ENCODE measurements at regions not wholly inside any gene's neighbourhood (a gene's known extent, or its start where the extent isn't known, plus 50 kb on each side); places are given as distances from the start of the nearest gene placed in this dataset.
"Not testable (repeated sequence)": the region's sequence is repeated elsewhere in the genome, so short reads cannot be mapped to it uniquely, and the experiment has no call there.

- DNase-seq: peak; percentile 13
These were observed 256.8 kb upstream of the RPS23 start for GRCh38 chr5:82534986-82535385.

- DNase-seq: not testable (repeated sequence)
These were observed 253.9 kb upstream of the RPS23 start for GRCh38 chr5:82532075-82532474.

- DNase-seq: no peak
These were observed 248.4 kb upstream of the RPS23 start for GRCh38 chr5:82526540-82526939.

GRCh38 chr5:82525626-82526025, 247.5 kb upstream of the RPS23 start:
- DNase-seq: no peak

GRCh38 chr5:82523633-82524032, 245.5 kb upstream of the RPS23 start:
- no peak for DNase-seq

- no peak for DNase-seq
These were observed 244.7 kb upstream of the RPS23 start for GRCh38 chr5:82522897-82523296.

- DNase-seq: no peak
These were observed 243.4 kb upstream of the RPS23 start for GRCh38 chr5:82521431-82522051.

- DNase-seq: no peak
These were observed 241.4 kb upstream of the RPS23 start for GRCh38 chr5:82519558-82519957.

GRCh38 chr5:82517544-82518075, 239.5 kb upstream of the RPS23 start:
- no peak for DNase-seq

GRCh38 chr5:82513738-82514137, 235.6 kb upstream of the RPS23 start:
- DNase-seq: no peak

GRCh38 chr5:82512025-82512424, 233.9 kb upstream of the RPS23 start:
- no peak for DNase-seq

- no peak for DNase-seq
These were observed 233.0 kb upstream of the RPS23 start for GRCh38 chr5:82511134-82511533.

- no peak for DNase-seq
These were observed 231.6 kb upstream of the RPS23 start for GRCh38 chr5:82509762-82510161.

- DNase-seq: not testable (repeated sequence)
These were observed 228.2 kb upstream of the RPS23 start for GRCh38 chr5:82506390-82506789.

GRCh38 chr5:82499725-82500244, 221.6 kb upstream of the RPS23 start:
- no peak for DNase-seq

- DNase-seq: no peak
These were observed 219.1 kb upstream of the RPS23 start for GRCh38 chr5:82497242-82497641.

- DNase-seq: peak; percentile 9
These were observed 216.8 kb upstream of the RPS23 start for GRCh38 chr5:82494942-82495341.

GRCh38 chr5:82493221-82493620, 215.1 kb upstream of the RPS23 start:
- no peak for DNase-seq

GRCh38 chr5:82491397-82491796, 213.2 kb upstream of the RPS23 start:
- no peak for DNase-seq

- no peak for DNase-seq
These were observed 211.5 kb upstream of the RPS23 start for GRCh38 chr5:82489683-82490082.

GRCh38 chr5:82487131-82487530, 209.0 kb upstream of the RPS23 start:
- no peak for DNase-seq

- DNase-seq: peak; percentile 13
These were observed 202.2 kb upstream of the RPS23 start for GRCh38 chr5:82480331-82480730.

- no peak for DNase-seq
These were observed 198.0 kb upstream of the RPS23 start for GRCh38 chr5:82476155-82476554.

- DNase-seq: no peak
These were observed 195.1 kb upstream of the RPS23 start for GRCh38 chr5:82473262-82473661.
